ENCODE measurements at regions not wholly inside any gene's neighbourhood (a gene's known extent, or its start where the extent isn't known, plus 50 kb on each side); places are given as distances from the start of the nearest gene placed in this dataset.
"Not testable (repeated sequence)": the region's sequence is repeated elsewhere in the genome, so short reads cannot be mapped to it uniquely, and the experiment has no call there.

DNA sequence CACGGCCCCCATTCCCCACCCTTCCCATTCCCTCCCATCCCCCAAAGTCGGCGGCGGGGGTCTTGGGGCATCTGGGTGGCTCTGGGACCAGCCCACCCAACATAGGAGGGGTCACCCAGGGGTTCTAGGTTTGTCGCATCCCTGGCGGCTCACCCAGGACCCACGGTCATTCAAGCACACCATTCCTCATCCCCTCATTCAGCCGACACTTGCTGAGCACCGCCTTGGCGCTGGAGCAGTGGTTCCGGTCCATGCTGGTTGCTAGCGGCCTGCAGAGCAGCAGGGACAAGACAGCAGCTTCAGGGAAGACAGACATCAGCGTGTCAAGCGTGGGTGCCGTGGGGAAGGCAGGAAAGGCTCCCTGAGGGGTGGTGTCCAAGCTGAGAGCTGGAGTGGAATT is 50.5 kb upstream of the OTOS start:
- DNase-seq, result no peak

DNA sequence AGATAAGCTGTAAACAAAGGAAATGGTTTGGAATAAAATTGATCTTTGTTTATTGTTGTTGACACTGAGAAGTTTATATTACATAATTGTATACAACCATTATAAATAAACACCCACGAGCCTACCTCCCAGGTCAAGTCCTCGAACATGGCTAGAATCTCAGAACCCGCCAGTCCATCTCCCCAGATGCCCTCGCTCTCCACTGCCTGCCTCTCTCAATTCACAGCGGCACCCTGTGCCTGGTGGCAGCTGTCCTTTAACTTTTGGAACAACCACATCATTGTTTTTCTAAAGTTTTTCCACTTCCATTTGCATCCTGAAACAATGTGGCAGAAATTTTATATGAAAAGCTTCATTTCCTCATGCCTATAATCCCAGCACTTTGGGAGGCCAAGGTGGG is 52.2 kb upstream of the OTOS start:
- DNase-seq, result no peak

DNA sequence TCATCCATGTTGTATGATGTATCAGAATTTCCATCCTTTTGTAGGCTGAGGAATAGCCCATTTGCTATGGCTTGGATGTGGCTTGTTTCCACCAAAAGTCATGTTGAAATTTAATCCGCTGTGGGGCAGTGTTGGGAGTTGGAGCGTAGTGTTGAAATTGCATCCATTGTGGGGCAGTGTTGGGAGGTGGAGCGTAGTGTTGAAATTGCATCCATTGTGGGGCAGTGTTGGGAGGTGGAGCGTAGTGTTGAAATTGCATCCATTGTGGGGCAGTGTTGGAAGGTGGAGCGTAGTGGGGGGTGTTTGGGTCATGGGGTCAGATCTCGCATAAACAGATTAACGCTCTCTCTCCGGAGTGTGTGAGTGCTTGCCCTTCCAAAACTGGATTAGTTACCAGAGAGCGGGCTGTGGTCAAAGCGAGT is 53.9 kb upstream of the OTOS start:
- DNase-seq, result not testable (repeated sequence)

DNA sequence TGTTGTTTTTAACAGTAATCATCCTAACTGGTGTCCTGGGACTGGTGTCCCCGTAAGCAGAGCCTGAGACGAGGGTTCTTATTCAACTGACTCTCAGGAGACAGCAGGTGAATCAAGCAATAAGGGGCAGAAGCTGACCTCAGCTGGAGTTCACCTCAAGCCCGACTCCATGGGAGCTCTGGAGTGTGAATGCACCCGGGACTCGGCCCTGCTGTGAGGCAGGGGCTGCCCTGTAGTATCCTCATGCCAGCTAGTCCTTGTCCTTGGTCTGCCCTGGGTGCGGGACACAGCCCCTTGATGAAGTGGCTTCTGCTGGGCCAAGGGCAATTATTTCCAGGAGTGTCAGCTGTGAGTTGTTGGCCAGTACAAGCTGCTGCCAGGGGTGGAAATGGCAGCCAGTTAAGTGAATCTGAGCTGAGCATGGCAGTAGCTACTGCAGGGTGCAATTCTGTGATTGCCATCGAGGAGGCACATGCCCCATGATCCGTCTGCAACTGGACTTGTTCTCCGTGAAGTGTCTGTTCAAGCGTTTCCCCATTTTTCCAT is 54.9 kb upstream of the OTOS start:
- no peak for DNase-seq

DNA sequence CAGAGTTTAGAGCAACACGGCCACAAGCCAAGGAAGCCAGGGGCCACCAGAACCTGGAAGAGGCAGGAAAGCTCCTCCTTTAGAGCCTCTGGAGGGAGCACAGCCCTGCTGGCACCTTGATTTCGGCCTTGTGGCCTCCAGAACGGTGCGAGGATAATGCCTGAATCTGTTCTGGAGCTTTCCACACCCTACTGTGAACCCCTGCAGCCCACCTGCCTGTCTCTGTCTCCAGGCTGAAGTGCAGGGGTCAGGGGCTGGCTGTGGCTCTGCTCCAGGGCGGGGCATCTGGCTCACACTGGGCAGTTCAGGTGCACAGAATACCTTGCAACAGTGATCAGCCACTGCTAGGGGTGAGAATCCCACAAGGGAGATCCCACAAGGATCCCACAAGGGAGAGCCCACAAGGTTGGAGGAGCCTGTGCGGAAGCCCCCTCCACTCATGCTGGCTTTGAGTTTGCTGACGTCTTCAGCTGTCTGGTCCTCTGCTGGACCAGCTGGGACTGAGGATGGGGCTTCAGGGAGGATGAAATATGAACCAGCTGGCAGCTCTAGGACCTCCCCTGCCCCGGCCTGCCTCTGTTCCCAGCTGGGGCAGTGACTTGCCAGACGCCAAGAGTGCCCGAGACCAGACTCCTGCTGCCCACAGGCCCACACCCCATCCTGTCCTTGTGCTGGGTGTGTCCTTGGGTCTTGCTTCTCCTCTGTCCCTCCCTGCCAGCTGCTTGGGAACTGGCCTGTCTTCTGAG is 56.4 kb upstream of the OTOS start:
- peak; percentile 41 for DNase-seq

DNA sequence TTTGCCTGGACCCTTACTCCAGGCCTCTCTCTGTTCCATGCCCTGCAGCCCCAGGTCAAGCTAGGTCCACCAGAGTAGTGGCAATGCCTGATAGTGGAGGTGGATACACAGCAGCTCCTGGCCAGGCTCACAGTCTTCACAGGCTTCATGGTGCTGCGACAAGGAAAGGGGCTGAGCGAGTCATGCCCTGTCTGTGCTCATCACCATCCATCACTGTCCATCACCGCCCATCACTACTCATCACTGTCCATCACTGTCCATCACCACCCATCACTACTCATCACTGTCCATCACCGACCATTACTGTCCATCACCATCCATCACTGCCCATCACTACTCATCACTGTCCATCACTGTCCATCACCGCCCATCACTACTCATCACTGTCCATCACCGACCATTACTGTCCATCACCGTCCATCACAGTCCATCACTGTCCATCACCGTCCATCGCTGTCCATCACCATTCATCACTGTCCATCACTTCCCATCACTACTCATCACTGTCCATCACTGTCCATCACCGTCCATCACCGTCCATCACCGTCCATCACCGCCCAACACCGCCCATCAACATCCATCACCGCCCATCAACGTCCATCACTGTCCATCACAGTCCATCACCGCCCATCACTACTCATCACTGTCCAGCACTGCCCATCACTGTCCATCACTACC is 57.1 kb upstream of the OTOS start:
- DNase-seq, result peak; percentile 40

DNA sequence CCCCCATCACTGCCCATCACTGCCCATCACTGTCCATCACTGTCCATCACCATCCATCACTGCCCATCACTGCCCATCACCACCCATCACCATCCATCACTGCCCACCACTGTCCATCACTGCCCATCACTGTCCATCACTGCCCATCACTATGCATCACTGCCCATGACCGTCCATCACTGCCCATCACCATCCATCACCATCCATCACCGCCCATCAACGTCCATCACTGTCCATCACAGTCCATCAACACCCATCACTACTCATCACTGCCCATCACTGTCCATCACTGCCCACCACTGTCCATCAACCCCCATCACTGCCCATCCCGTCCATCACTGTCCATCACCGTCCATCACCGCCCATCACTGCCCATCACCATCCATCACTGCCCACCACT is 57.8 kb upstream of the OTOS start:
- DNase-seq, result peak; percentile 13

DNA sequence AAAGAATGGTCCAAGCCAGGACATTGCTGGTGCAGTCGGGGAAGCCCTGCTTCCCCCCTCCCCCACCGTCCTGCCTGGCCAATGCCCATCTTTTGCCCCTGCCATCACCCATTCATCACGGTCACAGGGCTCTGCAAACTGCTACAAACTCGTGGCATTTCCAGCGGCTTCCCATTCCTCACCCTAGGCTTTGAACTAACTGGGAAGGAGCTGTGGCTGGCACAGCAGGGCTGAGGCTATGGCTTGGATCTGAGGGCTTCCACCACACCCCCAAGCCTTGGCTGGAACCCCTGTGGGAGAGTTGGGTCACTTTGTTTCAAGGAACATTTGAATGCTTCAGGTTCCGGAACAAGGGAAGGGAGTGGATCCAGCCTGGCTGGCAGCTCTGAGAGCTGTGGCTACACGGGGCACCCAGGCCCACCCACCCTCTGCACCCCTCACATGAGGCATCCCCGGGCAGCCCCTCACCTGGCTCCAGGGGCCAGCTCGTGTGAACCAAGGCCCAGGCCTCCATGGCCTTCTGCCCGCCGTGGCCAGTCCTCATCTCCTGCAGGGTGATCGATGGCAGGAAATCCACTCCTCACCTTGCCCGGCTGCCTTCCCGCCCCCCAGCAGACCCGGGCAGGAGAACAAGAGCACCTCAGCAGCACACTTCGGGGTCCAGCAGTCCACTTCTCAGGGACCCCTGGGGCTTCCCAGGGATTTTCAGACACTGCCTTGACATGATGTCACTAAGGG is 58.8 kb upstream of the OTOS start:
- peak; percentile 37 for DNase-seq

DNA sequence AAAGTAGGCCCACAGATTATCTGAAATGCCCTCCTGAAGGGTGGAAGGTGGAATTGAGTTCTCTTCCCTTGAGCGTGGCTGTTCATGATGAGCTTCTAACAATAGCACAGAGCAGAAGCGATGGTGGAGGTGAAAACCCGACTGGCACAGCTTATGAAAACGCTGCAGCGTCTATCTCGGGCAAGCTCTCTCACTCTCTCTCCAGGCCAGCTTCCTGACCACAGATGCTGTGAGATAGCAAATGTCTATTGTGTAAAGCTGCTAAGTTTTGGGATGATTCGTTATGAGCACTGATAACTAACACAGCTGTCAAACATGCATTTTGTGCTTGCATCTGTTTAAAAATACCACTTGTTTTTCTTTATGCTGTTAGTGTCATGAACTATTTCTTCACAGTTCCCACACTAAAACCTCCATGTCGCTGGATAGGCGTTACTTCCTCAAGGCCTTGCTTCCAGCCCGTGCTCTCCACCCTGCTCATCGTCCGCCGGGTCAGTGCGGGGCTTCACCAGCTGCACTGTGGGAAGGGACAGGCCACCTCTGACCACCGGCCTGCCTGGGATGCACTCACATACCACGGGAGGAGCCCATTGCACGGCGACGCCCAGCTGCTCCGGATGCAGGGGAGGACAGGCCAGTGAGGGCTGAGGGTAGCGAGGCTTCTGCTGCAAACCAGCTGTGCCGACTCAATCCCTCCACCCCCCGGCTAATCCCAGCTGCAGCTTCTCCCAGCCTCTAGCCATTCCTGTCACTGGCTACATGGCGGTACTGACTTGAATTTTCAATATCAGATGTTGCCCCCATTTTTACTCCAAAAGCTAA is 60.0 kb upstream of the OTOS start:
- peak; percentile 45 for DNase-seq

DNA sequence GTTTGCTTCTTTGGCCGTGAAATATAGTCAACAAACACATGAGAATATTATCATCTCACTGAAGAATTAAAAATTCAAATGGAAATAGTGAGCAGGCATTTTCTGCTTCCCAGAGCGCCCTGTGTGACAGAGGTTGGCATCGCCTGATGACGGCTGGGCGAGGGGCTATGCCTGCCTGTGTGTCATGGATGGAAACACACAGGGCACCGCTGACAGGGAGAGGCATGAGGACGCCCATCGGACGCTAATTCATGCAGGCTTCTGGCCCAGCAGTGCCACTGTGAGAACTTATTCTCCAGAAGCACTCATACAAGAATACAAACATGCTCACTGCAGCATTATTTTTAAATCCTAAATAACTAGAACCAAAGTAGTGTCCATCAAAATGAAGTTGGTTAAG is 61.4 kb upstream of the OTOS start:
- DNase-seq, result peak; percentile 23

DNA sequence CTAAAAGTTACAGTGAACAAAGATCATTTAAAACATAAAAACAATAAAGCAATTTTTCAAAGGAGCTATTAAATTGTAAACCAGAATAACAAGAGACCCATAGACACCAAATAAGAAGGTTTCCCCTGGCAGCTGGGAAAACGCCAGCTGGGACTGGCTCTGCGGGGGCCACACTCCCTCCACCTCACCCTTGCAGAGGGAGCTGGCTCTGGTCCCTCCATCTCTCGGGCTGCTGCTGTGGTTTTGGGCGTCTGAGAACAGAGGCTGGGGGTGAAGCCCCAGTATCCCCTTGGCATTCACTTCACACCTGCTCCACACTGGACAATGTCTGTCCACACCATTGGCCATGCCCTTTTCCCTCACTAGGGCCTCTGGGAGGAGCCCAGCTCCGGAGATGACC is 62.1 kb upstream of the OTOS start:
- DNase-seq, result no peak

DNA sequence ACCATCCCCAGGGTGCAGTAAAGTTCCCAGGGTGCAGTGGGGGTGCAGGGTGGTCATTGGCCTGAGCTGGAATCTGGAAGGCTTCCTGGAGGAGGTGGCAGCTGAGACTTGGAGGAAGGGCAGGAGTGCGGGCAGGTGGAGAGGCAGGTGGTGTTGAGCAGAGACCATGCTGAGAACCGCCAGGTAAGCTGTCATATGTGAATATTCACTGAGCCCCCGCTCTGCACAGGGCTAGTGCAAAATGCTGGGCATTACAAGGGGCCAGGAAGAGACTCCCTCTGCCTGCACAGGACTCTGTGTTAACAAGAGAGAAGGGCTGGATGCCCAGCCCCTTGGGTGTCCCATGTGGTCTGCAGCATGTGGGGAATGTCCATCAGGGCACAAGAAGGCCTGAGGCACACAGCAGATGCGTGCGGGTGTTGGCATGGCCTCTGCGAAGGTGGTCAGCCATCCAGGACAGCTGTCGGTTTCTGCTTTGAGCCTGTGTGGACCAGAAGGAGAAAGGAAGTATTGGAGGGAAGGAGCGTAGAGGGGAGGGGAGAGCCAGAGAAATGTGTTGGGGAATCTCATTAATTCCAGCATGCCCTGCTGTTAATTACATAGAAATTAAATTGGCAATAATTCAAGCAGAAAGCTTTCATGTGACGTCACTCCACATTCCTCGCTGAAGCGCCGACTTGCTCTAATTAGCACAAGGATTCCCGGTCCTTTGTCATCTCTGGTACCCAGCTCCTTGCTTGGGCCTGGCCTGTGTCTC is 62.8 kb upstream of the OTOS start:
- DNase-seq, result no peak

DNA sequence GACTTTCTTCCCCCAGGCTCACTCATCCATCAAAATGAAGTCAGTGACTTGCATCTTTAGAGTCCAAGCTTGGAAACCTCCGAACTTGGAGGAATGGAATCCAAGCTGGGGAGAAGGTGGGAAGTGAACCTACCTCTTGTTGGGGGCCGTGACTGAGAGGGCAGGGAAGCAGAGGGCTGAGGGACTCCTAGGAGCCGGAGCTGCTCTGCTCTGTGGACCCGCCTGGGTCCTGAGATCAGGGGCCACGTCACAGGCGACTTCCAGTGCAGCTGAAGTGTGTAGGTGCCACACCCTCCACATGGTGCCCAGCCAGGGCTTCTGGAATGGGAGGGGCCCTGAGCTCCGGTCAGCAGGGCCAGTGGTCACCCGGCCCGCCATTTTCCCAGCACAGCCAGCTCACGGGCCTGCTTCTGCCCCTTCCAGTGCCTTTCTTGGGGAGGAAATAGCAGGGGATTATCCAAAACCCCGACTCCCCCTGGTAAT is 63.4 kb upstream of the OTOS start:
- peak; percentile 29 for DNase-seq

DNA sequence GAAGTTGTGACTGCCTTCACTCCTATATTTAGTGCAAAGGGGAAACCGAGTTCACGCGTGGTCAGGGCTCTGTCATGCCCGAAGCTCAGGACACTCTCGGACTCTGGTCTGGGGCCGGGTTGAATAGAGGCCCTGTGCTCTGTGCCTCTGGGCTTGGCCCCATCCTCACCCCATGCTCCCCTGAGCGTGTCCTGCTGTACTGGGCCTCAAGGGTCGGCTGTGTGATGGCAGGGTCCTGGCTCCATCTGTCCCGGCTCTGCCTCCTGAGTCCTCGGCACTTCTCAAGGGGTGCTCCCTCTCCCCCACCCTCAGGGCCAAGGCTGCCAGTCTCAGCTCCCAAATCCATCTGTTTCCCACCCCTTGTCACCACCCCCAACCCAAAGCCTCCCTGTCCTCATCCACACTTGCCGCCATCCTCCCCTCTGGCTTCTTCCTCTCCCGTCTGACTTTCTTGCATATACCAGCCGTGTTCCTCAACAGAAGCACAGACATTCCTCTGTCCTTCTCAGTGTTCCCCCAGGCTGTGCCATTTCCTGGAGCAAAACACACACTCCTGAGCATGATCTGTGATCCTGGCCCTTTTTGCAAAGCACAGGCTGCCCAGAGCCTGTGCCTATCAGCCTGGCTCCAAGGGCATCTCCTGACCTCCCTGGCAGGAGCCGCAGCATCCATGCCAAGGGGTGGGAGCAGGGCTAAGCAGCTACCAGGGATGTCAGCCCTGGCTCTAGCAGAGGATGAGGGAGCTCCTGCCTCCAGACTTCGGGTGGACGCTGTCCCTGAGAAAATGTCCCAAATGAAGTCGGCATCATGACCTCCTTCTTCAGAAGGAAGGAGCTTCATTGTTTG is 64.2 kb upstream of the OTOS start:
- DNase-seq, result peak; percentile 15

DNA sequence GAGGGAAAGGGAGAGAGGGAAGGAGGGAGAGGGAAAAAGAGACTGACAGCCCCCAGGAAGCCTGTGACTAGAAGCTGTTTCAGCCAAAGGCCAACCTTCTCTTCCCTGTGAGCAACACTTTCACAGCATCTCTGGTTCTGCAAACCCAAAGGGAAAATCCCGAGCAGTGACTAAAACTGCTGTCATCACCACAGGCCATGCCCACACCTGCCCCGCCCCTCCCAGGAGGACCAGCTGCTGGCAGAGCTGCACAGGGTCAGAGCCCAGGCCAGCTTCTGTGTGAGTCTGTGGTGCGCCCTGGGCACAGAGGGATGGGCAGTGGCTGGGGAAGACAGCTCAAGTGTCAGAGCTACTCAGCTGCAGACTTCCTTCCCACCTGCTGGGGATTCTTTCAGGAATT is 64.9 kb upstream of the OTOS start:
- peak; percentile 51 for DNase-seq

DNA sequence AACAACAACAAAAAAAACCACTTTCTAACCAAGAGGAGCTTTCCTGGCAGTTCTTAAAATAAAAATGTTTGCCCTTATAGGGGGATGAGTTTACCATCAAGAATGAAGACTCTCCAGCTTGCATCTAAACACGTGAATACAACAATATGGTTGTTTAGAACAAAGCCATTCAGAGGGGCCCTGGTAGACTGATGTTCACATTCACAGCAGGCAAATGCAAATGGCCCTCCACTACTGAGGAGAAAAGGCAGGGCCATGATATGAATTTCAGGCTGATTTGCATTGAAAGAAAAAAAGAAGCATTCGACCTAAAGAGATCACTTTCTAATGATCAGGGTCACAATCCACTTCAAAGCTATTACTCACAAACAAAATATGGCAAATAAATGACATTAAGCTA is 65.3 kb upstream of the OTOS start:
- DNase-seq, result no peak

DNA sequence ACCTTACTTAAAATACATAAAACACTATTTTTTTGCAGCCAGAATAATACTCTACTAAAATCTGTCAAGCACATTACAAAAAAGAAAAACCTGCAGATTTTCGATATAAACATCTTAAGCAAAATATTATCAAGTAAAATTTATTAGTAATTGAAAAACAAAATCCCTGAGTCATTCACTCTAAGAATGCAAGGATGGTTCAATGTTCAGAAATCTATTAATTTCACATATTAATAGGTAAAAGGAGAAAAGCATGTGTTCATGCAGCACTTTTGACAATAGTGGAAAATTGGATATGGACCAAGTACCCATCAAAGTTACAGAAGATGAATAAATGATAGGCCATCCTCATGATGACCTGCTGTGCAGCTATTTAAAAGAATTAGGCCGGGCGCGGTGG is 66.2 kb upstream of the OTOS start:
- no peak for DNase-seq

DNA sequence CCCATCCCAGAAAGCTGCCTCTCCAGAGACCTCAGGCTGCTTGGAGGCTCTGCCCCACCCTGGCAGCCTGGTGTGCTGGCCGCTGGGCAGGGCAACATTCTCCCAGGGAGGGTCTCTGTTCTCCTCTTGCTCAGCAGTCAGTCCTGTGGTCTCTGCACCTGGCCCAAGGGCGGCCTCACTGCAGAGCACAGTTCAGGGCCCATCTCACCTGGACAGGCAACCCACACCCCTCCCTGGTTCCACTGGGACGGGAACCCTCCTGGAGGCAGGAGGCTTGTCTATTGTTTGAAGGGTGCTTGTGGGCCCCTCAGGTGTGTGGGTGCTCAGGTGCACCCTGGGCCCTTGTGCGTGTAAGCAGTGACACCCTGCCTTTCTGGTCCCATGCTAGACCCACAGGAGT is 67.2 kb upstream of the OTOS start:
- DNase-seq, result peak; percentile 42

DNA sequence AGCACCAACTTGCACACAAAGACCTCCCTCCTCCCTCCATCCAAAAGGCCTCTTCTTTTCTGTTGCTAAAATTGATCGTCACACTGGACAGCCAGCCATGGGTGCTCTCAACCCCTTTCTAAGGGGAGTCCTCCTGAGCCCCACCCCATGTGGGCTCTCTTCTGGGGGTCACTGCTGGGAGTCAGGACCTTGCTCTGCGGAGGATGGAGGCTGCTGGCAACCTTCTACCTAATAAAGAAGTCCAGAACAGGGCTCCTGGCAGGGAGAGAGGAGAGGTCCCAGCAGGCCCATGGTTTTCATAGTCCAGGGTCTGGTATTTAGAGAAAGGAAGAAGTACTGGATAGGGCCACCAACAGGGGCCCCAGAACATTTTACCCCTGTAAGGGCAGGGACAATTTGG is 67.6 kb upstream of the OTOS start:
- peak; percentile 36 for DNase-seq

DNA sequence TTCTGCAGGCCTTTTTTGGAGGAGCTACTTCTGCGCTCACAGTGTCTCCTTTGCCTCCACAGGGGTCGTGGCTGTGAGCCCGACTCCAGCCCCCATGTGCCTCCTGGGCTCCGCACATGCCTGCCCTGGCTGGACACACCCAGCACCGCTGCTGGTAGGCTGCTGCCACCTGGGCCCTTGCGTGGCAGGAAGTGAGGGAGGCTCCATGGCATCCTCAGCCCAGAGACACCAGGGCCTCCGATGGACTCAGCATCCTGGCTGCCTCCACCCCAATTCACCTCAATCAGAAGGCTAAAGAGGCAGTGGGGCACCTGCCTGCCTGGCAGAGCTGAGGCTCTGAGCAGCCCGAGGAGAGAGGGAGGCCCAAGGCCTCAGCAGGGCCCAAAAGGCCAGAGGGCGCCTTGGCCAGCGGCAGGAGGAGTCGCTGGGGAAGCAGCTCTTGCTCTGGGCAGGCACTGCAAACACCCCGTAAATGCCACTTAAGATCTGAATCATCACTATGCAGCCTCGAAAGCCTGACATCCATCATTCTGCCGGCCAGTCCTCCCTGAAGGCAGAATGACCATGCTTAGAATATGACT is 68.3 kb upstream of the OTOS start:
- peak; percentile 71 for DNase-seq

DNA sequence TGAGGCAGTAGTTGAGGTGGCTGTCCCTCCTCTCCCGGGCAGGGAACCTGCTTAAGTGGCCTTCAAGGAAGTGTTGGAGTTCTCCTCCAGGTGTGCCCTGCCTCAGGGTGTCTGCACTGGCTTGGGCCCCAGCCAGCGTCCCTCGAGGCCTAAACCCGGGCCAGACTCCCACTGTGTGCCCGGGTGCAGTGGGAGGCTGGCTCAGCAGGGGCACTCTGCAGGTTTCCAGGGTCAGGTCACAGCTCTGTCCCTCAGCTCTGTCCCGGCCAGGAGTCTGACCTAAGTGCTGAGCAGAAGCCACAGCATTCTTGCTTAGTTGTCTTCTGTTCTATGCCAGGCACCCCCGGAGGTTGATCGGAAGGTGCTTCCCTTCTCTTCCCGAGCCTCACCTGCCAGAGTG is 69.0 kb upstream of the OTOS start:
- DNase-seq, result peak; percentile 45

All from islet precursor cell (in vitro differentiated cells).